Thyroid gland (tissue), 4 donors: ENCODE measurements at regions not wholly inside any gene's neighbourhood (a gene's known extent, or its start where the extent isn't known, plus 50 kb on each side); places are given as distances from the start of the nearest gene placed in this dataset.

Experiments
- DNase-seq, 2 donors: peaks; one replicate each; pipeline ENCODE4 v3.0.0-alpha.2; 2019
- H3K27ac ChIP-seq, 3 donors: fragments of 200-600 bp; sonication (generic); 1 replicate in 2 of 3; 2 replicates in 1 of 3; pipeline ENCODE4 v1.5.1; 2016 to 2019; ENCODE audit warnings: mild to moderate bottlenecking in 1 of 3, moderate library complexity in 1 of 3
- H3K27me3 ChIP-seq: fragments of 200-600 bp; sonication (generic); one replicate; pipeline ENCODE4 v1.5.1; 2019
- H3K36me3 ChIP-seq, 2 donors: fragments of 200-600 bp; sonication (generic); one replicate each; pipeline ENCODE4 v1.5.1; 2016 to 2019
- H3K4me1 ChIP-seq, 2 donors: fragments of 200-600 bp; sonication (generic); one replicate each; pipeline ENCODE4 v1.5.1; 2017 to 2019
- H3K4me3 ChIP-seq, 3 donors: fragments of 200-600 bp; sonication (generic); replicated peaks in 1 of 3; 1 replicate in 2 of 3; 2 replicates in 1 of 3; pipeline ENCODE4 v1.5.1; 2016; ENCODE audit warnings: mild to moderate bottlenecking in 1 of 3
- H3K9me3 ChIP-seq: fragments of 200-600 bp; sonication (generic); one replicate; pipeline ENCODE4 v1.5.1; 2017
- CTCF ChIP-seq, 6 experiments: fragments of 200-600 bp in 3 of 6; fragments of 450-650 bp in 3 of 6; sonication (generic) in 3 of 6; IDR thresholded peaks; one replicate each; pipeline ENCODE4 v1.5.1; 2016 to 2019; ENCODE audit warnings: antibody characterized with exemption in 6 of 6, mild to moderate bottlenecking in 2 of 6, inconsistent platforms in 1 of 6, moderate library complexity in 1 of 6
- POLR2A ChIP-seq, 2 donors: fragments of 450-650 bp; IDR thresholded peaks; one replicate each; pipeline ENCODE4 v1.6.1; 2017; ENCODE audit warnings: antibody characterized with exemption in 2 of 2, mild to moderate bottlenecking in 2 of 2, moderate library complexity in 1 of 2
- WGBS, 2 donors: methylation state at CpG; one replicate each; pipeline ENCODE4 v1.1.5; 2017; 5-methylcytosine and 5-hydroxymethylcytosine counted together
- intact Hi-C: fragments of 100-400 bp; cut with DNase I; formaldehyde crosslinking; loops from one replicate; pipeline ENCODE4 v1.15.1; 2023

- WGBS, 2 donors: 90 to 95% methylated on average over 5 of the region's 5 CpGs
These were observed 122.7 kb downstream of the LMO4 start for GRCh38 chr1:87451229-87451920.

DNA sequence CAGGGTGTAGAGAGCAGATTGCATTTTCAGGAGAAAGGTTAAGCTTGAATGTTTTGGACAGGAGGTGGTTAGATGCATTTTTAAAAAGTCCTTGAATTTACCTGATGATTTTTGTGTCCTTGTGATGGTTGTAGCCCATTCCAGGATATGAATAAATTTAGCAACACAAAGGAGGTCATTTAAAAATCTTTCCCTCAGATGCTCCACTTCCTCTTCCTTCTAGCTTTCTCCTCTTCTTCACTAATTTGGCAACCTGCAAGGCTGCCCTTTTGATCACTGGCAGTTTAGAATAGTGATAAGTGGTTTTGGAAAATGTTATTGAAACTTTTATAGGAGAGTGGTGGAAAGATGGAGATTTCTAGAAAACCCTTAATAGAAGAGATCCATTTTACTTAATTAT lies 124.0 kb downstream of the LMO4 start:
- Histone ChIP-seq H3K4me1 (peaks cover 6 to 10% of the 10 kb centered on the region in 2 donors), H3K4me3 (no peak overlapping the region), H3K36me3 (no peaks in the 10 kb centered on the region), H3K27me3 (no peaks in the 10 kb centered on the region), H3K9me3 (no peaks in the 10 kb centered on the region), H3K27ac (no peak overlapping the region)
- intact Hi-C loops: no loop called here
- TF ChIP-seq CTCF (IDR thresholded peaks at IDR 0.05): no peak
- TF ChIP-seq POLR2A (IDR thresholded peaks at IDR 0.05): no peak
- DNase-seq: no peak

More at GRCh38 chr1:87451229-87451920, 122.7 kb downstream of the LMO4 start:
- Histone ChIP-seq H3K4me3 (no peak overlapping the region), H3K27ac (no peak overlapping the region), H3K27me3 (no peaks in the 10 kb centered on the region), H3K9me3 (no peaks in the 10 kb centered on the region), H3K4me1 (peaks cover 6 to 10% of the 10 kb centered on the region in 2 donors), H3K36me3 (no peaks in the 10 kb centered on the region)
- intact Hi-C loops: no loop called here
- TF ChIP-seq CTCF (IDR thresholded peaks at IDR 0.05): no peak
- TF ChIP-seq POLR2A (IDR thresholded peaks at IDR 0.05): no peak
- DNase-seq: no peak

DNA sequence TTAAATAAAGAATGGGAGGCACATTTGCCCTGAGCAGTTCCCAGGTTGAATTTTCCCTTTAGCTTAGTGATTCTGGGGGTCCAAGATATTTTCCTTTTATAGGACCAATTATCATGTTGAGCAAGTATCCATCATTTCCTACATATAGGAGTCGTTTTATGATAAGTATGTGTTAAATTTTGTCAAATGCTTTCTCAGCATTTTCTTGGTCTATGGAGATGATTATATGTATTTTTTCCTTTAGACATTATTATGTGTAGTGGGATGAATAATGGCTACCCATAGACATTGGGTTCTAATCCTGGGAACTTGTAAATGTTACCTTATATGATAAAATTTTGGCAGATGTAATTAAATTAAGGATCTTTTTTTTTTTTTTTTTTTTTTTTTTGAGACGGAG lies 128.7 kb downstream of the LMO4 start:
- TF ChIP-seq POLR2A (IDR thresholded peaks at IDR 0.05) (no peak), CTCF (IDR thresholded peaks at IDR 0.05) (no peak)
- no peaks in the 10 kb centered on the region for H3K36me3 ChIP-seq
- H3K27ac ChIP-seq: no peak overlapping the region
- H3K4me1 ChIP-seq: no peaks in the 10 kb centered on the region
- intact Hi-C loops: no loop called here
- WGBS, 2 donors: 92 to 97% methylated on average over 2 of the region's 2 CpGs
- H3K9me3 ChIP-seq: no peaks in the 10 kb centered on the region
- DNase-seq: no peak
- no peak overlapping the region for H3K4me3 ChIP-seq
- H3K27me3 ChIP-seq: no peaks in the 10 kb centered on the region

- no peak overlapping the region for H3K27ac ChIP-seq
- H3K27me3 ChIP-seq: no peaks in the 10 kb centered on the region
- intact Hi-C loops: loop anchor here (10.0 kb wide), 1 partner anchor 128 kb away; no protein-coding TSS in a partner anchor
- H3K4me3 ChIP-seq: no peak overlapping the region
- H3K36me3 ChIP-seq: no peaks in the 10 kb centered on the region
- no peaks in the 10 kb centered on the region for H3K9me3 ChIP-seq
- TF ChIP-seq POLR2A (IDR thresholded peaks at IDR 0.05) (no peak), CTCF (IDR thresholded peaks at IDR 0.05) (no peak)
- no peak for DNase-seq
- 92 to 97% methylated on average over 1 of the region's 1 CpG for WGBS, 2 donors
- H3K4me1 ChIP-seq: peaks cover 5 to 11% of the 10 kb centered on the region in 2 donors
These were observed 134.2 kb downstream of the LMO4 start for GRCh38 chr1:87462894-87463293.

DNA sequence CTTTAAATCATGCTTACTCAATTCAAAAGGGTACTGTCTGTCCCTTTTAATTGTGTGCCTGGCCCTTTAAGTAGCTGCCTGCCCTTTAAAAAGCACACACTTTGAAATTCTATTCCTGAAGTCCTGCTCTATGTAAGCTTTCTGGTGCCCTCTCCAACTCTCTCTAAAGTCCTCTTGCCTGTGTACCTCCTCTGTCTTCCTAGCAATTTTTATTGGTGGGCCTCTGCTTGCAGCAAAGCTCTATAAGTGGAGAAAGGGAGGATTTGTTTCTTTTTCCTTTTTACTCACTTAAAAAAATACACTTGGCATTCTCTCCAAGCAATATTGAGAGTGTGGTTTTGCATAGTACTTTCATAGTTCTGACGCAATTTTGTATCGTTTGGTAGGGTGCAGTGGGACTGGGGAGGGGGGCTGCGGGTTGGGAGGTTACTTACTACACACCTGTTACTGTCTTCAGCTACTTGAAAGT lies 135.4 kb downstream of the LMO4 start:
- no peaks in the 10 kb centered on the region for H3K27me3 ChIP-seq
- H3K4me3 ChIP-seq: no peak overlapping the region
- no peaks in the 10 kb centered on the region for H3K36me3 ChIP-seq
- peak overlapping the region; percentile 32 to 64 (median 44) for H3K27ac ChIP-seq
- H3K9me3 ChIP-seq: no peaks in the 10 kb centered on the region
- DNase-seq: peak; percentile 30 to 44
- 15 to 17% methylated on average over 3 of the region's 3 CpGs for WGBS, 2 donors
- peaks cover 5 to 11% of the 10 kb centered on the region in 2 donors for H3K4me1 ChIP-seq
- intact Hi-C loops: loop anchor here (10.0 kb wide), 1 partner anchor 129 kb away; no protein-coding TSS in a partner anchor
- TF ChIP-seq POLR2A (IDR thresholded peaks at IDR 0.05) (peak in 1 of 2 donors; percentile 8), CTCF (IDR thresholded peaks at IDR 0.05) (peak in 1 of 6 experiments; percentile 26)
